Superior temporal gyrus (tissue), 1 donor: ENCODE measurements at regions not wholly inside any gene's neighbourhood (a gene's known extent, or its start where the extent isn't known, plus 50 kb on each side); places are given as distances from the start of the nearest gene placed in this dataset.

ENCODE experiments used
- DNase-seq: peaks from one replicate; pipeline ENCODE4 v3.0.0-alpha.2; 2016; ENCODE audit errors: extremely low spot score

DNA sequence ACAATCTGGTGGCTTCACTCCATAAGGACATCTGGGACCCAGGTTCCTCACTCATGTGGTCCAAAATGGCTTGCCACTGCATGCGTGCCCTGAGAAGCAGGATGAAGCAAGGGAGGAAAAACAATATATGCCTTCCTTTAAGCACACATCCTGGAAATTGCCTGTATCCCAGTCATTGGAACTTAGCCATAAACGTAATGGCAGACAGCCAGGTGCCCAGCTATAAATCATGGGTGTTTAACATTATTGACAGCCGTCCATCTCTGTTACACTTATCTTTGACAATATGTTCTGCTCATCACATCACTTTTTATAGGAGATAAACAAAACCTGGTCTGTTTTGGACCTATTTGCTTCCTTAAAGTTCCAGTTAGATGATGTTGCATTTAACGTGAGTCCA lies 181.0 kb downstream of the AASDH start:
- no peak for DNase-seq

GRCh38 chr4:56200275-56200674 lies 187.0 kb downstream of the AASDH start:
- DNase-seq: no peak

- no peak for DNase-seq
Measured at GRCh38 chr4:56198265-56198664, 189.0 kb downstream of the AASDH start.

DNA sequence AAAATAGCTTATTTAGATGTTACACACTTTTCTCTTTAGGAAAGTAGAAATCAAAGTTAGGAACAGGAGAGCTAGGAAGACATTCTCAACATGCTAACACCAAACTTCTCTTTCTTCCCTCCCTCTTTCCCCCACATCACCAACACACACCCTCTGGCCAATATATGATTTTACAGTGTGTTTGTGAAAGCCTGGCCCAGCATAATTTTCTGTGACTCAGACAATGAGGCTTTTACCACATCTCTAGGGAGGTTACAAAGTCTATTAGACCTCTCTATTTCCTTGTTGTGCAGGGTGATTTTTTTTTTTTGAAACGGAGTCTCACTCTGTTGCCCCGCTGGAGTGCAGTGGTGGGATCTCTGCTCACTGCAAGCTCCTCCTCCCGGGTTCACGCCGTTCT lies 189.9 kb downstream of the AASDH start:
- no peak for DNase-seq

DNA sequence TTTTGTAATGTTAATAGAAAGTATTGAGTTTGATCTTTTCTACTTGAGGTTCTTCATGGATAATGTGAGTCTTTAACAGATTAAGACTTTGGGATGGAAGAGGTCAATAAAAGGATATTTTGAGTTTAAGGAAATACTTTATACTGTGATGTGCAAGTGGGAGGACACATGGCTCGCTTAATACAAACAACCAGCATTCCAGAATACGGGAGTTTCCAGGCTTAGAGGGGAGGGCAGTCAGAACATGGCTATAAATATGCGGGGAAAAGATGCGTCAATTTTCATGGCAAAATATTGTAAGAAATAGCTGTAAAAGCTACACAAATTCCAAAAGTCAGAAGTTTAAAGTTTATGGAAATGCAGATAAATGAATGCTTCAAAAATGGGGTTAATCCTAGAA lies 192.3 kb downstream of the AASDH start:
- no peak for DNase-seq

GRCh38 chr4:56191534-56191933 lies 195.8 kb downstream of the AASDH start:
- no peak for DNase-seq

DNA sequence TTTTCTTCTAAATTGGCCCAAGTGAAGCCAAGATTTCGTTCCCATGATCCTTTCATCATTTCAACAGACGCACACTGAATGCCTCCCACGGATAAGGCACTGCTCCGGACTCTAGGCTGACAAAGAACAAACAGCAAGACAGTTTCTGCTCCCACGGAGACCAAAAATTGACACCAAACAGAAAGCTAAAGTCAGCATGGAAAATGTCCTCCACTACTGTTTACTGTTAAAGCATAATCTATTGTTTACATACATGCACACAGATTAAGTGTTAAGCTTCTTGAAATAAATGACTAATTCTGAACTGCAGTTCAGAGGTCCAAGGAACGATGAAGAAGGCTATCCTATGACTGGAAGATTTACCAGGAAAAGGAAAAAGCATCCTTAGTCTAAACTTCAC lies 199.6 kb downstream of the AASDH start:
- no peak for DNase-seq

DNA sequence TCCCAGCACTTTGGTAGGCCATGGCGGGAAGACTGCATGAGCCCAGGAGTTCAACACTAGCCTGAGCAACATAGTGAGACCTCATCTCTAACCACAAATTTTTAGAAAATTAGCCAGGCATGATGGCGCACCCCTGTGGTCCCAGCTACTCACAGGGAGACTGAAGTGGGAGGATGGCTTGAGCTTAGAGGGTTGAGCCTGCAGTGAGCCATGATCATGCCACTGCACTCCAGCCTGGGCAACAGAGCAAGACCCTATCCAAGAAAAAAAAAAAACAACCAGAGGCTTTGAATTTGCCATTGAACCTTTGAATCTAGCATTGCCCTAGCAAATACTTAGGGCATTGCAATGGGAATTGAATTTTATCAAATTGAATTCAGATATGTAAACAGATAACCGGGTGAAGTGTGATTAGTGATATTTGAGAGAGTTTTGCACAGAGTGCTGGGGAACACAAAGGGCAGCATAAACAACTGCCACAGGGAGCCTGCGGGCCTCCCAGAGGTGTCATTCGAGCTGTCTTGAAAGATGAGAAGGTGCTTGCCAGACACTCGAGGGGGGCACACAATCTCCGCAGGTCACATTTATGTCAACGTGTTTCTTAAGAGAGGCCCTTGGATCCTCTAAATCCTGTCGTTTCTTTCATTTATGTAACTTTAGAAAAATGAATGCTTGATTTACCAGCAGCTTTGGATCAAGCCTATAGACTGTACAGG lies 200.3 kb downstream of the AASDH start:
- no peak for DNase-seq

DNA sequence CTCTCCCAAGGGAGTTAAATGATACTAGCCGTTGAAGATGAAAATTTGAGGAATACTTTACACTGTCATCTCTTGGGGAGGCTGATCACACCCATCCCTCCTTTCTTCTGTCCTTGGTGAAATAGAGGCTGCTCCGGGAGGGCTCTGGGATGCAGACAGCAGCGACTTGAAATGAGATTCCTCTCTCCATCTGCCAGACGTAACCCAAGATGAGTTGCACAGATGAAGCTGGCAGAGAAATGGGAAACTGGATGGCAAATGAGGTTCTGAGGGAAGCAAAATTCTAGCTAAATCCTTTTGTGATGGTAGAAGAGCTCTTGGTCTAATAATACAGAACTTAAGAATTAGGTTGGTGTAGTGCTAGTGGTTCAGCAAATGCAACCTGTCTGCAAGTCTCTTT lies 201.4 kb downstream of the AASDH start:
- DNase-seq: no peak

DNA sequence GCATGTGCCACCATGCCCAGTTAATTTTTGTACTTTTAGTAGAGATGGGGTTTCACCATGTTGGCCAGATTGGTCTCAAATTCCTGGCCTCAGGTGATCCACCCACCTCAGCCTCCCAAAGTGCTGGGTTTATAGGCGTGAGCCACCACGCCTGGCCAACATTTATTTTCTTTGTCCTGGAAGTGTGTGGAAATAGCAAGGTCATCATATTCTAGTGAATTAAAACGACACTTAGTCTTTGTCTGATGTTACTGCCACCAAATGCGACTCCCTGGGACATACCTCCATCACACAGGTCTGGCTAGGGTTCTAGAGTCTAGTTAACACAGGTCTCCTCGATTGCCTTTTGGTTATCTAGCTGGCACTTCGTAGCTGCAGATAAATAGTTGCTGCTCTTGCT lies 203.1 kb downstream of the AASDH start:
- DNase-seq: no peak

- DNase-seq: no peak
Measured at GRCh38 chr4:56183344-56183959, 203.8 kb downstream of the AASDH start.

DNA sequence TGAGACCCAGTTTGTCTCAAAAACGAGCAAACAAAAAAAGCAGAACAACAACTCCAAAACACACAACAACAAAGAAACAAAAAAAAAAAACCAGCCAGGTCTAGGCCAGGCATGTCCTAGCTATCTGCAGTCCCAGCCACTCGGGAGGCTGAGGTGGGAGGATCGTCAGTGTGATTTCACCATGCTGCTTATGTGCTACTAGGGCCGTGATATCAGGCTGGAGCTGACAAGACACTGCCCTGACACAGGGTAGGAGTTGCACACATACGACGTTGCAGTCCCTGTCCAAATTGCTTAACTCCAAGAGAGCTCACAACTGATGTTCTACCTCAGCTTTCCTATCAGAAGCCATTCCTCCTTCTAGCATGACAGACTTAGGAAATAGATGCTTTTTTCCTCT lies 204.9 kb downstream of the AASDH start:
- no peak for DNase-seq

DNA sequence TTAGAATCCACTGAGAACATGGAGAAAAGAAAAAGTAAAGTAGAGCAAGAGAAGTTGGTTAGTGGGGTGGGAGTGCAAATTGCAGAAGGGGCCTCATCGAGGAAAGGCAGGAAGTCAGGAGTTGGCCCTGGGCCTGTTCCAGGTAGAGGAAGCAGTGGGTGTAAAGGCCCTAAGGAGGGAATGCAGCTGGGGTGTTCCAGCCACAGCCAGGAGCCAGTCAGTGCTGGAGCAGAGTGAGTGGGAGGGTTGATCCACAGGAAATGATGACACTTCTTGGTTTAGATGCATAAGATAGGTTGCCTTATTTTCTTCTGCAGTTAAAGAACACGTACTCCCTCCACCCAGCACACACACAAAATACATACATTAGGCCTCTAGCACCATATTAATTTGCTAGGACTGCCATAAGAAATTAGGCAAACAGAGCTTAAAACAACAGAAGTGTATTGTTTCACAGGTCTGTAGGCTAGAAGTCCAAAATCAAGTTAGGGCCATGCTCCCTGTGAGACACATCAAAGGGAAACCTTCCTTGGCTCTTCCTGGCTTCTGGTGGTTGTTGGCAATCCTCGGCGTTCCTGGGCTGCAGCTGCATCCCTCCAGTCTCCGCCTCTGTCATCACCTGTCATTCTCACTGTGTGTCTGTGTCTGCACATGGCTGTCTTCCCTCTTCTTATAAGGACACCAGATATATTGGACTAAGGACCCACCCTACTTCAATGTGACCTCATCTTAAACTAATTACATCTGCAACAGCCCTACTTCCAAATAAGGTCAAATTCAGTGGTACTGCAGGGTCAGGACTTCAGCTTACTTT lies 205.9 kb downstream of the AASDH start:
- no peak for DNase-seq

DNA sequence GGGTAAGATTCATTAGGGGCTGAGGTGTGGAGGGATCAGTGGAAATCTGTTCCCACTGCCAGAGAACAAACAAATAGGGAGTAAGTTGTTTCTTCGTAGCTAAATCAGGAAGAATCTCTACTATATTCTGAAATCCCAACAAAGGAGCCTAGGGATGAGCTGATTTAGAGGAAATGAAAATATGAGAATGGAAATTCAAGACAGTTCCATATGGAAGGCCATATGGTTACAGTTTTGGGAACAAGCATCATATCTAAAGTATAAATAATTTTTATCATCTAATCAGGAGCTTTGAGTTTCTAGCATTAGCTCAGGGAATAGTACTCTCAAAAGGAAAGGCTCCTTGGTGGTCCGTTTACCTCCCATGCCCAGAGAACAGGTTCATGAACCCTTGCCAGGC lies 218.2 kb downstream of the AASDH start:
- DNase-seq: no peak

DNA sequence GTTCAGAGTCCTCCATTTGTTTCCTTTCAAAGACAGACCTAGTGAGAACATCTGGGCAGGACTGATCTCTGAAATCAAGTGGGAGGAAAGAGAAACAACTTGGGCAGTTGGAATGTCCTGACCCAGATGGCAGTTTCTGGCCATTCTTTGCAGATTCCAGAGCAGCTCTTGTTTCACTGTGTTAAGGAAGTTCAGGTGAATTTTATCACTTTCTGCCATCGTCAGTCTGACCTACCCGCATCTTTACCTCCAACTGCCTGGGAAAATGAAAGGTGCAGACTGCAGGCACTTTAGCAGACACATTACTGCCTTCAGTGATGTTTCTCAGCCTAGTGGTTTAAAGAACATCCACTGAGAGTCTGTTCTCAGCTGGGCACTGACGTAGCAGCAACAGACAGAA lies 216.2 kb downstream of the CEP135 start:
- no peak for DNase-seq

DNA sequence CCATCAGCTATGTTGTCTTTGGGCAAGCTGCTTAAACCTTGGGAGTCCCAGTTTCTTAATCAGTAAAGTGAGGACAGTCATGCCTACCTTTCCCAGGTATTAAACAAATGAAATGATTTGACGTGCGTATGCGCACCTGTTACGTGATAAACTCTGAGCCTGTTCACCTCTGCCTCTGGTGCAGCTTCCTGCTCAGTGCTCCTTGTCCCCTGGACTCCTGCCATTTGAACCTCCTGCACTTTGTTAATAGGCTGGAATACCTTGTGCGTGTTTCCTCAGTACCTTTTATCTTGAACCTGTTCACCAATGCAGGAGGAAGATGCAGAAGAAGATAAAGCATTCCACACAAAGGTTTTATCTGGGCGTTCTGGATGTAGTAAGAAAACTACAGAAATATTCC lies 211.9 kb downstream of the CEP135 start:
- DNase-seq: no peak

GRCh38 chr4:56158483-56158882 lies 209.7 kb downstream of the CEP135 start:
- DNase-seq: no peak

DNA sequence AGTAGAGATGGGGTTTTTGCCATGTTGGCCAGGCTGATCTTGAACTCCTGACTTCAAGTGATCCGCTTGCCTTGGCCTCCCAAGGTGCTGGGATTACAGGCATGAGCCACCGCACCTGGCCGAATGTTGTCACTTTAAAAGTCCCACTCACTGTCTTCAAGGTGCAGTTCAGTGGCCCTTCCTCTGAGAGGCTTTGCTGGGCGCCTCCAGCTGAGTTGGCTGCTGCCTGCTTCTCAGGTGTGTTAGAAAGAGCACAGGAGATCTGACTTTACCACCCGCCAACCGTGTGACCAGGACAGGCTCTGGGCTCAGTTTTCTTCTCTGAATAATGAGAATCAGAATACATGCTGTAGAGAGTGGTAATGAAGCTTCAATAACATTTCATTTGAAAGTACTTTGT lies 207.4 kb downstream of the CEP135 start:
- no peak for DNase-seq

- DNase-seq: no peak
Measured at GRCh38 chr4:56155432-56155831, 206.7 kb downstream of the CEP135 start.

DNA sequence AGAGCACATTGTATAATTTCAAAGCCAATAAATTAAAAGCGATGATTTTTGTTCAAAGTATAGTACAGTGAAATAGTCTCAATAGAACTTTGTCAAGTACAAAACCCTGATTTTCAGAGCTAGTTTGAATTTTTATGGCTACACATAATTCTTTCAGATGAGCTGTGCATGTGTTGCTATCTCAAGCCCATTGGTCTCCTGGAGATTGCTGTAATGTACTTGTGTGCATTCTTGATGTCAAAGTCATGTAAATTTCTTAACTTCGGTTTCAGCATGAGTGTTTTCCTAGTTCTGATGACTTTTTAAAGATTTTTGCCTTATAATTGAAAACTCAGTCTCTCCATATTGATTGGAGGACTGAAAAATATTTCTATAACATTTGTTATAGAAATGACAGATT lies 200.8 kb downstream of the CEP135 start:
- no peak for DNase-seq

GRCh38 chr4:56148428-56148827 lies 199.7 kb downstream of the CEP135 start:
- DNase-seq: no peak

- DNase-seq: no peak
Measured at GRCh38 chr4:56147371-56147770, 198.6 kb downstream of the CEP135 start.

DNA sequence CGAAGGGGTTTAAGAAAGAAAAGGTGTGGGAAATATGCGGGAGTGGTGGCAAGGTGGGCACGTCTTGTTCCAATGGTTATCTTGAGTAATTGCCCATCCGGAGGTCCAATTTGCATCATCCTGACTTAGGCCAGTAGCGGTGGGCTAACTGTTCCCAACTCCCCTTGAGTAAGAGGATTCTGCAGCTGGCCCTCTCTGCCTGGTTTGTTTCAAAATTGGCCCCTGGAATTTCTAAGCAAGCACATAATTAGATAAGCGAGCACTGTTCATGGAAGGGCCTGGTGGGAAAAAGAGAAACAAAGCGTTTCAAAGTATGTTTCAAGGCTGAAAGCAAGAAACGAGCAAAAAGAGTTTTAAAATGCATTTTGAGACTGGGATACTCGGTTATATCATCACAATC lies 198.2 kb downstream of the CEP135 start:
- DNase-seq: no peak
